Adrenal gland (tissue), 9 donors: ENCODE measurements at regions not wholly inside any gene's neighbourhood (a gene's known extent, or its start where the extent isn't known, plus 50 kb on each side); places are given as distances from the start of the nearest gene placed in this dataset.

Experiments
- DNase-seq, 7 donors: peaks; one replicate each; pipeline ENCODE4 v3.0.0-alpha.2; 2019 to 2020
- H3K27ac ChIP-seq, 5 donors: fragments of 200-600 bp; sonication (generic) in 4 of 5; 1 replicate in 3 of 5; 2 replicates in 2 of 5; pipeline versions ENCODE4 v1.5.1 to v1.8.0; 2016 to 2020; ENCODE audit warnings: mild to moderate bottlenecking in 1 of 5
- H3K27me3 ChIP-seq: fragments of 200-600 bp; 2 replicates; pipeline ENCODE4 v1.8.0; 2021
- H3K36me3 ChIP-seq, 2 donors: fragments of 200-600 bp; replicated peaks in 1 of 2; 1 replicate in 1 of 2; 2 replicates in 1 of 2; pipeline versions ENCODE4 v1.5.1 to v1.8.0; 2018 to 2022
- H3K4me1 ChIP-seq, 2 donors: fragments of 200-600 bp; replicated peaks in 1 of 2; 1 replicate in 1 of 2; 2 replicates in 1 of 2; pipeline versions ENCODE4 v1.5.1 to v1.8.0; 2018 to 2021
- H3K4me3 ChIP-seq, 4 donors: fragments of 200-600 bp; sonication (generic) in 3 of 4; one replicate each; pipeline ENCODE4 v1.5.1; 2016 to 2018
- H3K9me3 ChIP-seq, 3 donors: fragments of 200-600 bp; sonication (generic) in 1 of 3; replicated peaks in 1 of 3; 1 replicate in 2 of 3; 2 replicates in 1 of 3; pipeline versions ENCODE4 v1.5.1 to v1.8.0; 2016 to 2021
- POLR2A ChIP-seq, 2 donors: fragments of 450-650 bp; IDR thresholded peaks; one replicate each; pipeline ENCODE4 v1.6.1; 2017; ENCODE audit warnings: antibody characterized with exemption in 2 of 2, mild to moderate bottlenecking in 2 of 2, moderate library complexity in 1 of 2
- WGBS, 4 donors: extraction: QIAGEN DNeasy Blood & Tissue Kit in 2 of 4; methylation state at CpG; one replicate each; pipeline versions ENCODE4 v1.1.5 to v1.1.7; 2013 to 2017; 5-methylcytosine and 5-hydroxymethylcytosine counted together
- intact Hi-C, 2 donors: fragments of 100-400 bp; cut with DNase I; formaldehyde crosslinking; loops; one replicate each; pipeline versions ENCODE4 v1.14.1 to v1.15.0; 2022 to 2023
- TF ChIP-seq, protein P1 (sequence below), 6 experiments: fragments of 450-650 bp in 4 of 6; fragments of 200-600 bp in 2 of 6; sonication (generic) in 1 of 6; IDR thresholded peaks; 1 replicate in 5 of 6; 2 replicates in 1 of 6; pipeline versions ENCODE4 v1.5.1 to v1.8.0; 2016 to 2021; ENCODE audit warnings: antibody characterized with exemption in 6 of 6, mild to moderate bottlenecking in 2 of 6, moderate library complexity in 1 of 6
- donor health status: healthy with polysubstance abuse.
- donor health status: Bipolar disorder and iron deficiency.
- donor health status: DM: yes; HTN: yes; CAD: no.
- donor health status: DM: no; HTN: no; CAD: no.
- donor health status: DM: no; HTN: no; CAD: no.

- Histone ChIP-seq H3K4me3 (no peak overlapping the region), H3K27ac (no peak overlapping the region), H3K4me1 (no peaks in the 10 kb centered on the region), H3K27me3 (peaks cover 6% of the 10 kb centered on the region), H3K9me3 (no peaks in the 10 kb centered on the region), H3K36me3 (no peaks in the 10 kb centered on the region)
- intact Hi-C loops, result no loop called here
- DNase-seq, result no peak
- TF ChIP-seq, protein P1, sequence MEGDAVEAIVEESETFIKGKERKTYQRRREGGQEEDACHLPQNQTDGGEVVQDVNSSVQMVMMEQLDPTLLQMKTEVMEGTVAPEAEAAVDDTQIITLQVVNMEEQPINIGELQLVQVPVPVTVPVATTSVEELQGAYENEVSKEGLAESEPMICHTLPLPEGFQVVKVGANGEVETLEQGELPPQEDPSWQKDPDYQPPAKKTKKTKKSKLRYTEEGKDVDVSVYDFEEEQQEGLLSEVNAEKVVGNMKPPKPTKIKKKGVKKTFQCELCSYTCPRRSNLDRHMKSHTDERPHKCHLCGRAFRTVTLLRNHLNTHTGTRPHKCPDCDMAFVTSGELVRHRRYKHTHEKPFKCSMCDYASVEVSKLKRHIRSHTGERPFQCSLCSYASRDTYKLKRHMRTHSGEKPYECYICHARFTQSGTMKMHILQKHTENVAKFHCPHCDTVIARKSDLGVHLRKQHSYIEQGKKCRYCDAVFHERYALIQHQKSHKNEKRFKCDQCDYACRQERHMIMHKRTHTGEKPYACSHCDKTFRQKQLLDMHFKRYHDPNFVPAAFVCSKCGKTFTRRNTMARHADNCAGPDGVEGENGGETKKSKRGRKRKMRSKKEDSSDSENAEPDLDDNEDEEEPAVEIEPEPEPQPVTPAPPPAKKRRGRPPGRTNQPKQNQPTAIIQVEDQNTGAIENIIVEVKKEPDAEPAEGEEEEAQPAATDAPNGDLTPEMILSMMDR (IDR thresholded peaks at IDR 0.05), result no peak
- no peak for TF ChIP-seq POLR2A (IDR thresholded peaks at IDR 0.05)
These were observed 142.0 kb upstream of the TMC3 start for GRCh38 chr15:81516012-81516411.

DNA sequence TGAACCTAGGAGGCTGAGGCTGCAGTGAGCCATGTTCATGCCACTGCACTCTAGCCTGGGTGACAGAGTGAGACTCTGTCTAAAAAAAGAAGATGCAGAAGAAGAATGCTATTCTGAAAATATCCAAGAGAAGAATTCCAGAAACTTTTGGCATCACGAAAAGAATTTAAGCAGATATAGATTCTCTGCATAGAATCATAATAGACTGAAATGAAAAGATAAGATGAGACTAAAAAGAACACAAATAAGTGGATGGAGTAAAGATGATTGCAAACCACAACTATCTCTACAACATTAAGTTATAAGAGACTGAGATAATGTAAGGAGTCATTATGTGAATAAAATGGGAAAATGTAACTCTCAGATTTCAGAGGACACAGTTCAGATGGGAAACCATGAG, 140.7 kb upstream of the TMC3 start:
- TF ChIP-seq, protein P1 (IDR thresholded peaks at IDR 0.05), result no peak
- TF ChIP-seq POLR2A (IDR thresholded peaks at IDR 0.05), result no peak
- Histone ChIP-seq H3K4me3 (no peak overlapping the region), H3K9me3 (no peaks in the 10 kb centered on the region), H3K4me1 (no peaks in the 10 kb centered on the region), H3K27ac (no peak overlapping the region), H3K36me3 (no peaks in the 10 kb centered on the region), H3K27me3 (peaks cover 6% of the 10 kb centered on the region)
- 56 to 80% (median 60%) methylated on average over 1 of the region's 1 CpG for WGBS, 4 donors
- intact Hi-C loops, result no loop called here
- no peak for DNase-seq

DNA sequence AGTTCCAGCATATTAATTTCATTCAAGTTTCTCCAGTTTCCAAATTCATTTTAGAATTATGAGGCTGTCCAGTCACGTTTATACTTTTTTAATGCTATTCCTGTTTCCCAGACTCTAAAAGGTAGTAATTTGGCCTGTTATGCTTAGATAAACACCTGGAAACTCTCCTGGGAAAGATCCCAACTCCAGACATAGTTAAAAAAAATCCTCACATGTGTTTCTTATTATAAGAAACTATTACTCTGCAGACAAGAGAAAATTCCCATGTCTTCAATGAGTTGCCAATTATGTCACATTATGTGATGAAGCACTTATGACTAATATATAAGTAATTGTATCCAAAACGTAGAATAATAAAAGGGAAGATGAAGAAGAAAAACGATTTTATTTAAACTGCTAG, 137.1 kb upstream of the TMC3 start:
- H3K4me3 ChIP-seq, result no peak overlapping the region
- no peaks in the 10 kb centered on the region for H3K9me3 ChIP-seq
- no peaks in the 10 kb centered on the region for H3K4me1 ChIP-seq
- H3K27ac ChIP-seq, result no peak overlapping the region
- WGBS, 4 donors, result 40 to 50% (median 46%) methylated on average over 3 of the region's 3 CpGs
- intact Hi-C loops, result no loop called here
- H3K27me3 ChIP-seq, result peaks cover 6% of the 10 kb centered on the region
- no peaks in the 10 kb centered on the region for H3K36me3 ChIP-seq
- DNase-seq, result no peak
- TF ChIP-seq POLR2A (IDR thresholded peaks at IDR 0.05), result no peak
- TF ChIP-seq, protein P1 (IDR thresholded peaks at IDR 0.05), result no peak

- no peak overlapping the region for H3K4me3 ChIP-seq
- TF ChIP-seq, protein P1 (IDR thresholded peaks at IDR 0.05), result no peak
- TF ChIP-seq POLR2A (IDR thresholded peaks at IDR 0.05), result no peak
- H3K9me3 ChIP-seq, result no peaks in the 10 kb centered on the region
- no peaks in the 10 kb centered on the region for H3K36me3 ChIP-seq
- H3K4me1 ChIP-seq, result no peaks in the 10 kb centered on the region
- H3K27ac ChIP-seq, result no peak overlapping the region
- intact Hi-C loops, result no loop called here
- H3K27me3 ChIP-seq, result no peaks in the 10 kb centered on the region
- 73 to 78% (median 75%) methylated on average over 3 of the region's 3 CpGs for WGBS, 4 donors
- DNase-seq, result no peak
These were observed 133.8 kb upstream of the TMC3 start for GRCh38 chr15:81507831-81508230.
